Right cardiac atrium (tissue), 5 donors: ENCODE measurements at regions not wholly inside any gene's neighbourhood (a gene's known extent, or its start where the extent isn't known, plus 50 kb on each side); places are given as distances from the start of the nearest gene placed in this dataset.

Experiments used
- ATAC-seq, 2 donors: fragments of 200-7000 bp; cut with Tn5 transposase; one replicate each; pipeline versions ENCODE4 v1.8.0 to v1.9.1; 2020; ENCODE audit warnings: moderate library complexity in 2 of 2, mild to moderate bottlenecking in 1 of 2
- DNase-seq, 3 donors: peaks; one replicate each; pipeline ENCODE4 v3.0.0-alpha.2; 2020
- H3K27ac ChIP-seq: one replicate; pipeline ENCODE4 v1.5.1; 2013; ENCODE audit warnings: mild to moderate bottlenecking, low read length, control low read depth, moderate library complexity
- H3K27me3 ChIP-seq: one replicate; pipeline ENCODE4 v1.6.1; 2013; ENCODE audit not compliant: control insufficient read depth, insufficient read depth
- H3K4me1 ChIP-seq: one replicate; pipeline ENCODE4 v1.6.1; 2013; ENCODE audit warnings: low read length; ENCODE audit not compliant: control insufficient read depth, insufficient read depth
- H3K4me3 ChIP-seq: one replicate; pipeline ENCODE4 v1.5.1; 2013; ENCODE audit warnings: low read length, control low read depth
- H3K9me3 ChIP-seq: one replicate; pipeline ENCODE4 v1.6.1; 2013; ENCODE audit warnings: low read length; ENCODE audit not compliant: control insufficient read depth
- WGBS: extraction: QIAGEN DNeasy Blood & Tissue Kit; methylation state at CpG from one replicate; pipeline ENCODE4 v1.1.7; 2013; 5-methylcytosine and 5-hydroxymethylcytosine counted together
- intact Hi-C, 4 donors: fragments of 100-400 bp; cut with DNase I; formaldehyde crosslinking; loops; one replicate each; pipeline versions ENCODE4 v1.11.0 to v1.14.0; 2022 to 2023
- donor health status: healthy with polysubstance abuse.
- donor health status: DM: no; HTN: yes; CAD: no.
- donor health status: DM: no; HTN: no; CAD: no.
- donor health status: DM: no; HTN: yes; CAD: no; lungs with severe emphysema.
- donor health status: DM: yes; HTN: yes; CAD: no.

GRCh38 chr15:81863162-81863561 is 182.7 kb downstream of the MEX3B start:
- intact Hi-C loops, result no loop called here
- Histone ChIP-seq H3K4me3 (no peak overlapping the region), H3K4me1 (no peaks in the 10 kb centered on the region), H3K27ac (no peak overlapping the region), H3K9me3 (no peaks in the 10 kb centered on the region), H3K27me3 (no peaks in the 10 kb centered on the region)
- WGBS, result 71% methylated on average over 2 of the region's 2 CpGs
- DNase-seq, result no peak
- ATAC-seq, result no peak

DNA sequence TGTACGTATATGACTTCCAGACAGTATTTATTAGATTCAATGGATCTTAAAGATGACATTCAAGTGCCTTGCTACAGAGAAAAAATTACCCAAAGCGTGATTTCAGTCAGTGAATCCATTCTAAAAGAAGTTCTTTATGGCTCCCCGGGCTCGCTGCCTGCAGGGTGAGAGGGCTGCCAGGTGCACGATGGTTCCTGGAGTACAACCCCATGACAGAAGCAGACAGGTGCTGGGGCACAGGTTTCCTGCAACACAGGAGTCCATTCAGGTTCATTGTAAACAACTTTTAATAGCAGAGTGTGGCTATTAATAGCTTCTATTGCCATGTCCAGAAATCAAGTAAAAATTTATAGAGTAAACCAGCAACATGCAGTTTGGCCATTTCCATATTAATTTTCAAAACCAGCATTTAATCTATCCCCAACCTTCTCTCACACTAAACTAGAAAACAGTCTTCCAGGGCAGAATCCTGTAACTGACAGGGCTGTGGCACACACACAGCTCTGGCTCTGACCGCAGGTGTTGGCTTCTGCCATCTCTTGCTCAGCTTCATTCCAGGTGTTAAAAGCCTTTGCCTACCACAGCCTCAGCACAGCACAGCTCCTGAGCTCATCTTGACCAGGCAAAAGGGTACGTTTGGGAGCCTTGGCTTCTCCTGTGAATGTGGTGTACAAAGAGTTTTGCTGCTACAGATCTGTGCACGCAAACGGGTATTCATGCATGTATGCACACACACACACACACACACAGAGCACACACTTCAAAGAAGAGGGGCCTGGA is 185.9 kb downstream of the MEX3B start:
- Histone ChIP-seq H3K4me3 (no peak overlapping the region), H3K4me1 (no peaks in the 10 kb centered on the region), H3K27ac (no peak overlapping the region), H3K27me3 (no peaks in the 10 kb centered on the region), H3K9me3 (no peaks in the 10 kb centered on the region)
- intact Hi-C loops, result no loop called here
- DNase-seq, result no peak
- WGBS, result 92% methylated on average over 9 of the region's 9 CpGs
- ATAC-seq, result no peak

- no peak overlapping the region for H3K27ac ChIP-seq
- 58% methylated on average over 3 of the region's 3 CpGs for WGBS
- no peak for ATAC-seq
- H3K27me3 ChIP-seq, result no peaks in the 10 kb centered on the region
- intact Hi-C loops, result no loop called here
- H3K4me3 ChIP-seq, result no peak overlapping the region
- H3K4me1 ChIP-seq, result no peaks in the 10 kb centered on the region
- no peak for DNase-seq
- no peaks in the 10 kb centered on the region for H3K9me3 ChIP-seq
These were observed 187.2 kb downstream of the MEX3B start for GRCh38 chr15:81858586-81858985.

DNA sequence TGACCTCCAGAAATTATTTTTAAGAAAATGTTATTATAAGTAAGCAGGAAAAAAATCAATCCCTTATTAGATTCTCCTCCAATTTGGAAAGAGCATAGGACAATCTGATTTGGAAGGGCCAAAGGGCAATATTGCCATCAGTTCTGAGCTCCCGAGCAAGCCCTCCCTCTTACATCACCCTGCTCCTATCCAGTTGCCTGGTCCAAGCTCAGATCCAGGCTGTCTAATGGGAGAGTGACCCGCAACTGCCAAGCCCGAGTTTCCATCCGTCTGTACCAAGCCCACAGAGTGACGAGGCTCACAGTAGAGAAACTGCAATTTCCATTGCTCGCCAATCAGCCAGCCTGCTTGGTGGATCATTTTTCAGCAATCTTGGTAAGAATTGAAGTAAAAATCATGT is 187.7 kb downstream of the MEX3B start:
- no peak for DNase-seq
- no peak overlapping the region for H3K4me3 ChIP-seq
- no peaks in the 10 kb centered on the region for H3K27me3 ChIP-seq
- no peaks in the 10 kb centered on the region for H3K4me1 ChIP-seq
- WGBS, result 87% methylated on average over 6 of the region's 6 CpGs
- H3K27ac ChIP-seq, result no peak overlapping the region
- intact Hi-C loops, result no loop called here
- ATAC-seq, result no peak
- no peaks in the 10 kb centered on the region for H3K9me3 ChIP-seq

DNA sequence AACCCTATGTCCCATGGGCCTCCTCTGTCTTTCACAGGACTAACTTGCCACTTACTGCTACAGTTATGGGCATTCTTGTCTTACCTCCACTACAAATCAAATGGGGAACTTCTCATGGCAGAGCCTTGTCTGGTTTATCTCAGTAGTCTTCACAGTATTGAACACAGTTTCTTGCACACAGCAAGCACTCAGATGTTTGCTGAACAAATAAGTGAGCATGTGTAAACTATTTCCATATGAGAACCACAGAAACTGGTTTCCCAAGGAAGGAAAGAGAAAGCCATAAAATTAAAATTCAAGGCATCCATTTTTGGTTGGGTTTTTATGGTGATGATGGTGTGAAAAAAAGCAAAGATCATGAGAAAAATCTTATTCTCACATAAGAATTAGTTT is 189.2 kb downstream of the MEX3B start:
- H3K27me3 ChIP-seq, result no peaks in the 10 kb centered on the region
- no peak overlapping the region for H3K27ac ChIP-seq
- no peak for DNase-seq
- no peaks in the 10 kb centered on the region for H3K9me3 ChIP-seq
- no peak for ATAC-seq
- H3K4me3 ChIP-seq, result no peak overlapping the region
- intact Hi-C loops, result no loop called here
- no peaks in the 10 kb centered on the region for H3K4me1 ChIP-seq

DNA sequence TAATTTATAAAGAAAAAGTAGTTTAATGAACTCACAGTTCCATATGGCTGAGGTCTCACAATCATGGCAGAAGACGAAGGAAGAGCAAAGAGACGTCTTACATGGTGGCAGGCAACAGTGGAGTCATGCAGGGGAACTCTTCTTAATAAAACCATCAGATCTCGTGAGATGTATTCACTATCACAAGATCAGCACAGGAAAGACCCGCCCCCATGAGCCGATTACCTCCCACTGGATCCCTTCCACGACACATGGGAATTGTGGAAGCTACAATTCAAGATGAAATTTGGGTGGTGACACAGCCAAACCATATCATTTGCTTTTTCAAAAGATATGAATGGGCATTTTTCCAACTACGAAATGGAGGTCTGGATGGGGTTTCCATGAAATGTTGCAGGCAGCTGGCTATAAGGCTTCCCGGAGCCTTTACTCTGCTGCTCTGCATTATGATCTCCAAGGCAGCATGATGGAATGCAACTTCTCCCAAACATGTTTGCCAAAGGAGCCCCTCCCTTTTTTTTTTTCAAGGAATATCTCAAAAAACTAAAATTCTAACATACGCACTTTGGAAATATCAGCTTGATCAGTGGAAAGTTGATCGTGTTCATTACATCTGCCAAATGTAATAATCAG is 189.7 kb downstream of the MEX3B start:
- Histone ChIP-seq H3K4me1 (no peaks in the 10 kb centered on the region), H3K27ac (no peak overlapping the region), H3K4me3 (no peak overlapping the region), H3K9me3 (no peaks in the 10 kb centered on the region), H3K27me3 (no peaks in the 10 kb centered on the region)
- no peak for DNase-seq
- ATAC-seq, result no peak
- WGBS, result 65% methylated on average over 10 of the region's 10 CpGs
- intact Hi-C loops, result no loop called here

- Histone ChIP-seq H3K4me3 (no peak overlapping the region), H3K27me3 (no peaks in the 10 kb centered on the region), H3K4me1 (no peaks in the 10 kb centered on the region), H3K27ac (no peak overlapping the region), H3K9me3 (no peaks in the 10 kb centered on the region)
- no peak for DNase-seq
- intact Hi-C loops, result no loop called here
- 68% methylated on average over 3 of the region's 3 CpGs for WGBS
- no peak for ATAC-seq
These were observed 192.6 kb downstream of the MEX3B start for GRCh38 chr15:81853150-81853748.

DNA sequence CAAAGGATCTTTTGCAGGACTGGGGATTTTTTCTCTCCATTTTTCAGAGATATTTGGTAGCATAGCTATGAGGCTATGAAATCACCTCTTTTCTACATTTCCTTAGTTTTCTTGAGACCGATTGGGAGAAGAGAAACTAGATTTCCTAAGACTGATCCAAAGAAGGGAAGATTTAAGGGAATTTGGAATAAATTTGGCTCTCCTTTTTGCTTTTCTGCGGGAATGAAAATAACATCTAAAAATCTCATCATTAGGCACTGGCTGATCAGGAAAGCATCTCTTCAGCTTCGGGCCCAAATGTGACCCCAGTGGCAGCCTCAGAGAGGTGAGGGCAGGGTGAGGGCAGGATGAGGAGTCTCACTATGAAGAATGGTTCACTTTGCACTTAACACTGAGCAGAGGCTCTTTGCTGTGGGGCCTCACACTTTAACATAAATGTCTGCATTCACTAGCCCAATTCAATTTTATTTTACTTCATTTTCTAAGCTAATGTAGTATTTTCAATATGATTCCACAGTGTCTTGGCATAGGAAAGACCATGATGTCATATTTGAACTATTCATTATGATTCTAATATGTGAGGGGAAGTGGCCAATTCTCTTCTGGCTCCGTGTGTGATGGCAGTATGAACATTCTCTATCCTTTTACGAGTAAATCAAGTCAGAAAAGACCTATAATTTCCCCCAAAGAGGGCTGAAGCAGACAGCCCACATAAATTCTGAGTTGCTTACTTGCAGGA is 193.2 kb downstream of the MEX3B start:
- H3K4me1 ChIP-seq, result no peaks in the 10 kb centered on the region
- WGBS, result 53% methylated on average over 5 of the region's 5 CpGs
- H3K27ac ChIP-seq, result no peak overlapping the region
- no peaks in the 10 kb centered on the region for H3K9me3 ChIP-seq
- ATAC-seq (no peak), DNase-seq (no peak)
- intact Hi-C loops, result no loop called here
- H3K4me3 ChIP-seq, result no peak overlapping the region
- H3K27me3 ChIP-seq, result no peaks in the 10 kb centered on the region

GRCh38 chr15:81851757-81852156 is 194.1 kb downstream of the MEX3B start:
- DNase-seq, result no peak
- H3K27ac ChIP-seq, result no peak overlapping the region
- H3K27me3 ChIP-seq, result no peaks in the 10 kb centered on the region
- intact Hi-C loops, result no loop called here
- H3K4me1 ChIP-seq, result no peaks in the 10 kb centered on the region
- no peaks in the 10 kb centered on the region for H3K9me3 ChIP-seq
- no peak overlapping the region for H3K4me3 ChIP-seq
- no peak for ATAC-seq
- WGBS, result 57% methylated on average over 7 of the region's 7 CpGs

DNA sequence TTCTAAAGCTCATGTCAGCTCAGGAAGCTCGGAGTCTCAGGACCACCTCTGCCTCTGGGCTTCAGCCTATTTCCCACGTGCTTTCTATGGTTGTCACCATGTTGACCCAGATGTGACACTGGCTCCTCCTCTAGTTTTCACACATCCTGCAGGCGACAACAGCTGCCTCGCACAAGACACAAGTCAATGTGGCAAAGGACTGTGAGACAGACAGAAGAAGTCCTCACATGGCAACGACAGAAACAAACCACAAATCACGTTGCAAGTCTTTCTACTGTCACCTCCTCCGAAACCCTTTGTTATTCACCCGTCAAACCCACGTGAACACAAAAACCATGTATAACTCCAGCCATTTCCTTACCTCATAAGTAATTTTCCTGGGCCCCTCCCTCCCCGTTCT is 194.5 kb downstream of the MEX3B start:
- ATAC-seq, result no peak
- 77% methylated on average over 10 of the region's 10 CpGs for whole genome bisulfite sequencing
- no peaks in the 10 kb centered on the region for H3K9me3 ChIP-seq
- DNase-seq, result no peak
- intact Hi-C loops, result no loop called here
- no peaks in the 10 kb centered on the region for H3K27me3 ChIP-seq
- no peak overlapping the region for H3K27ac ChIP-seq
- no peak overlapping the region for H3K4me3 ChIP-seq
- H3K4me1 ChIP-seq, result no peaks in the 10 kb centered on the region

GRCh38 chr15:81849289-81849688 is 196.5 kb downstream of the MEX3B start:
- no peaks in the 10 kb centered on the region for H3K9me3 ChIP-seq
- intact Hi-C loops, result loop anchor here in 1 of 4 donors (10.0 kb wide), 1 partner anchor 64 kb away; no protein-coding TSS in a partner anchor
- H3K27ac ChIP-seq, result no peak overlapping the region
- 86% methylated on average over 6 of the region's 6 CpGs for WGBS
- DNase-seq, result no peak
- no peaks in the 10 kb centered on the region for H3K4me1 ChIP-seq
- no peak overlapping the region for H3K4me3 ChIP-seq
- no peaks in the 10 kb centered on the region for H3K27me3 ChIP-seq
- no peak for ATAC-seq
